A549 (cell line): ENCODE measurements at regions not wholly inside any gene's neighbourhood (a gene's known extent, or its start where the extent isn't known, plus 50 kb on each side); places are given as distances from the start of the nearest gene placed in this dataset.

Experiments used
- ATAC-seq, 2 experiments: fragments of 200-7000 bp in 1 of 2; fragments of >200 bp in 1 of 2; cut with Nextera tagmentation in 1 of 2; cut with Tn5 transposase in 1 of 2; 3 replicates each; pipeline versions ENCODE4 v1.8.0 to v1.9.1; 2018 to 2020; ENCODE audit warnings: mild to moderate bottlenecking in 1 of 2, moderate library complexity in 1 of 2
- CTCF ChIA-PET: fragments of 300-600 bp; sonication (Branson Sonifier 250); formaldehyde crosslinking; extraction: SDS; loops from one replicate; lab custom pipeline; 2021; ENCODE audit warnings: antibody characterized with exemption, inconsistent platforms; lab: Yijun Ruan, JAX
- POLR2A ChIA-PET: fragments of 350-600 bp; formaldehyde crosslinking; extraction: SDS; loops from one replicate; lab custom pipeline; 2021; ENCODE audit warnings: antibody characterized with exemption, inconsistent platforms; lab: Yijun Ruan, JAX
- DNase-seq, 2 experiments: peaks; one replicate each; pipeline versions ENCODE4 v3.0.0 to v3.0.0-alpha.2; 2011 to 2016; ENCODE audit warnings: low read depth in 1 of 2, low spot score in 1 of 2
- FAIRE-seq: peaks from 2 replicates; lab custom pipeline; 2011; peaks lifted over from hg19 to GRCh38; lab: Jason Lieb, UNC
- H3K27ac ChIP-seq, 2 experiments: fragments of >200 bp; sonication (Bioruptor Twin); formaldehyde crosslinking; 3 replicates each; pipeline ENCODE4 v1.5.1; 2016 to 2017
- H3K4me1 ChIP-seq: fragments of >200 bp; sonication (Bioruptor Twin); formaldehyde crosslinking; 3 replicates; pipeline ENCODE4 v1.6.1; 2016
- H3K4me2 ChIP-seq: fragments of >200 bp; sonication (Bioruptor Twin); formaldehyde crosslinking; 3 replicates; pipeline ENCODE4 v1.6.1; 2016
- H3K4me3 ChIP-seq: fragments of >200 bp; sonication (Bioruptor Twin); formaldehyde crosslinking; 3 replicates; pipeline ENCODE4 v1.5.1; 2016
- H3K9me3 ChIP-seq: fragments of >200 bp; sonication (Bioruptor Twin); formaldehyde crosslinking; 3 replicates; pipeline ENCODE4 v1.6.1; 2016
- BHLHE40 ChIP-seq: IDR thresholded peaks from 2 replicates; pipeline ENCODE4 v1.6.1; 2012; ENCODE audit warnings: low read depth, low read length, inconsistent platforms
- CEBPB ChIP-seq, 2 experiments: fragments of >200 bp in 1 of 2; sonication (Bioruptor Twin) in 1 of 2; formaldehyde crosslinking in 1 of 2; IDR thresholded peaks; 2 replicates each; pipeline ENCODE4 v1.6.1; 2012 to 2016
- EP300 ChIP-seq, 2 experiments: fragments of >200 bp; sonication (Bioruptor Twin); formaldehyde crosslinking; IDR thresholded peaks; 2 replicates in 1 of 2; 3 replicates in 1 of 2; pipeline ENCODE4 v1.6.1; 2016 to 2017
- ESRRA ChIP-seq: fragments of 150-350 bp; IDR thresholded peaks from 2 replicates; pipeline ENCODE4 v1.6.1; 2014; ENCODE audit warnings: mild to moderate bottlenecking, low read length, borderline replicate concordance
- FOSB ChIP-seq: fragments of 250-450 bp; sonication (Bioruptor Pico); IDR thresholded peaks from 2 replicates; pipeline ENCODE4 v1.5.0; 2020; ENCODE audit warnings: mild to moderate bottlenecking, moderate library complexity
- FOSL2 ChIP-seq, 2 experiments: fragments of 450-650 bp in 1 of 2; fragments of >200 bp in 1 of 2; sonication (Bioruptor Twin) in 1 of 2; formaldehyde crosslinking; IDR thresholded peaks; 2 replicates each; pipeline versions ENCODE4 v1.5.0 to v1.6.1; 2016 to 2020; ENCODE audit warnings: mild to moderate bottlenecking in 1 of 2, moderate library complexity in 1 of 2
- HEYL ChIP-seq: fragments of 250-450 bp; sonication (Bioruptor Pico); IDR thresholded peaks from 2 replicates; pipeline ENCODE4 v1.8.0; 2021; ENCODE audit warnings: mild to moderate bottlenecking, moderate library complexity
- HOXA7 ChIP-seq: fragments of 250-450 bp; sonication (Bioruptor Pico); IDR thresholded peaks from 2 replicates; pipeline ENCODE4 v1.5.0; 2020; ENCODE audit warnings: mild to moderate bottlenecking, moderate library complexity
- KDM1A ChIP-seq: fragments of 200-600 bp; sonication (generic); IDR thresholded peaks from 2 replicates; pipeline ENCODE4 v1.6.1; 2016; ENCODE audit warnings: low read depth, mild to moderate bottlenecking
- MAFK ChIP-seq: fragments of 450-650 bp; IDR thresholded peaks from 2 replicates; pipeline ENCODE4 v1.6.1; 2014; ENCODE audit not compliant: partially characterized antibody
- MAX ChIP-seq: IDR thresholded peaks from 2 replicates; pipeline ENCODE4 v1.6.1; 2012
- MAZ ChIP-seq: fragments of 150-350 bp; IDR thresholded peaks from 2 replicates; pipeline ENCODE4 v1.6.1; 2014; ENCODE audit warnings: antibody characterized with exemption, low read depth, low read length, borderline replicate concordance
- NPAS2 ChIP-seq: fragments of 250-450 bp; sonication (Bioruptor Pico); IDR thresholded peaks from 2 replicates; pipeline ENCODE4 v1.8.0; 2022; ENCODE audit warnings: mild to moderate bottlenecking, moderate library complexity, borderline replicate concordance
- NR3C1 ChIP-seq: fragments of >200 bp; sonication (Bioruptor Twin); formaldehyde crosslinking; IDR thresholded peaks from 3 replicates; pipeline ENCODE4 v1.6.1; 2017
- POLR2A ChIP-seq: IDR thresholded peaks from 2 replicates; pipeline ENCODE4 v1.6.1; 2012; ENCODE audit warnings: mild to moderate bottlenecking, low read length
- POLR2AphosphoS2 ChIP-seq: conservative IDR thresholded peaks from 2 replicates; pipeline ENCODE4 v1.6.1; 2012; ENCODE audit warnings: low read length, improper control_type of control experiment, inconsistent platforms
- RARB ChIP-seq: fragments of 250-450 bp; sonication (Bioruptor Pico); IDR thresholded peaks from 2 replicates; pipeline ENCODE4 v1.8.0; 2021; ENCODE audit warnings: mild to moderate bottlenecking, moderate library complexity
- SMC3 ChIP-seq: fragments of >200 bp; sonication (Bioruptor Twin); formaldehyde crosslinking; IDR thresholded peaks from 3 replicates; pipeline ENCODE4 v1.6.1; 2018; ENCODE audit warnings: inconsistent platforms
- SREBF2 ChIP-seq: fragments of 450-650 bp; IDR thresholded peaks from 2 replicates; pipeline ENCODE4 v1.6.1; 2014; ENCODE audit warnings: mild to moderate bottlenecking, moderate library complexity
- TFCP2L1 ChIP-seq: fragments of 250-450 bp; sonication (Bioruptor Pico); IDR thresholded peaks from 2 replicates; pipeline ENCODE4 v1.5.0; 2021; ENCODE audit warnings: mild to moderate bottlenecking
- TP53 ChIP-seq: fragments of 250-450 bp; sonication (Bioruptor Pico); IDR thresholded peaks from 2 replicates; pipeline ENCODE4 v1.5.0; 2021; ENCODE audit warnings: mild to moderate bottlenecking, moderate library complexity
- USF2 ChIP-seq: fragments of 450-650 bp; IDR thresholded peaks from 2 replicates; pipeline ENCODE4 v1.6.1; 2014; ENCODE audit warnings: antibody characterized with exemption
- ZNF302 ChIP-seq: fragments of 250-450 bp; sonication (Bioruptor Pico); IDR thresholded peaks from 2 replicates; pipeline ENCODE4 v1.9.0; 2021; ENCODE audit warnings: inconsistent platforms, mild to moderate bottlenecking, moderate library complexity
- WGBS: methylation state at CpG from one replicate; pipeline ENCODE4 v1.1.6; 2017; ENCODE audit errors: missing lambda C conversion rate; 5-methylcytosine and 5-hydroxymethylcytosine counted together
- TF ChIP-seq, protein P1 (sequence below): IDR thresholded peaks from 2 replicates; pipeline ENCODE4 v1.6.1; 2012

DNA sequence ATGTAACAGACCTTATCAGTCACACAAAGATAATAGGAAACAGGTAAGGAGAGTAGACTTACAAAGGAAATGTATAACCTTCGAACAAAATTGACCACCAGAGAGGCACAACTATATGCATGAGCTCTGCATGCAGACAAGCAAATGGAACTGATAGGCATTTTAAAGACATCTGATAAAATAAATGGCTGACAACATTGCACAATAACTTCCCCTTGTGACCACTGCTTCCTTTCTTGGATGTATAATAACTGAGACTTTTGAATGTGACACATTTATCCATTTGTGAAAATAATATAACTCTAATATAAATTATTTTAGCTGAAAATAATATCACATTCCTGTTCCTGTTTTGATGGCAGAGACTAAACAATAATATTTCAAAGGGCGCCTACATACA lies 654.2 kb upstream of the STEAP1 start:
- no peak overlapping the region for H3K4me2 ChIP-seq
- H3K27ac ChIP-seq = no peak overlapping the region
- ChIA-PET CTCF (no interaction called here), POLR2A (no interaction called here)
- no peak overlapping the region for H3K4me3 ChIP-seq
- FAIRE-seq = no peak
- TF ChIP-seq FOSL2 (IDR thresholded peaks at IDR 0.05) (no peak), FOSL2 (CRISPR knock-in tag; IDR thresholded peaks at IDR 0.05) (no peak), POLR2AphosphoS2 (no peak), BHLHE40 (no peak), ESRRA (no peak), KDM1A (no peak), NR3C1 (no peak), HEYL (CRISPR knock-in tag) (no peak)
- no peak for ATAC-seq
- 2% methylated on average over 2 of the region's 2 CpGs for WGBS
- no peaks in the 10 kb centered on the region for H3K4me1 ChIP-seq
- DNase-seq = no peak
- no peaks in the 10 kb centered on the region for H3K9me3 ChIP-seq

- Histone ChIP-seq H3K4me2 (no peak overlapping the region), H3K27ac (no peak overlapping the region), H3K9me3 (no peaks in the 10 kb centered on the region), H3K4me3 (no peak overlapping the region), H3K4me1 (no peaks in the 10 kb centered on the region)
- no peak for ATAC-seq
- CTCF ChIA-PET = no interaction called here
- FAIRE-seq = no peak
- no peak for DNase-seq
- TF ChIP-seq SMC3 = no peak
- no peak for TF ChIP-seq FOSL2 (IDR thresholded peaks at IDR 0.05)
- no peak for TF ChIP-seq FOSL2 (CRISPR knock-in tag; IDR thresholded peaks at IDR 0.05)
- no peak for TF ChIP-seq SREBF2
- no peak for TF ChIP-seq RARB (CRISPR knock-in tag)
- no peak for TF ChIP-seq MAX
- TF ChIP-seq HOXA7 = no peak
- no peak for TF ChIP-seq BHLHE40
- TF ChIP-seq MAZ = no peak
- no peak for TF ChIP-seq FOSB (CRISPR knock-in tag)
- TF ChIP-seq EP300 (IDR thresholded peaks at IDR 0.05) = no peak
- no peak for TF ChIP-seq ZNF302 (CRISPR knock-in tag)
- no peak for TF ChIP-seq TFCP2L1 (CRISPR knock-in tag)
- TF ChIP-seq POLR2A = no peak
- no peak for TF ChIP-seq USF2
- TF ChIP-seq CEBPB (IDR thresholded peaks at IDR 0.05) = no peak
- no peak for TF ChIP-seq MAFK
- no peak for TF ChIP-seq NPAS2 (CRISPR knock-in tag)
- POLR2A ChIA-PET = no interaction called here
These were observed 651.0 kb upstream of the STEAP1 start for GRCh38 chr7:89503281-89503680.

DNA sequence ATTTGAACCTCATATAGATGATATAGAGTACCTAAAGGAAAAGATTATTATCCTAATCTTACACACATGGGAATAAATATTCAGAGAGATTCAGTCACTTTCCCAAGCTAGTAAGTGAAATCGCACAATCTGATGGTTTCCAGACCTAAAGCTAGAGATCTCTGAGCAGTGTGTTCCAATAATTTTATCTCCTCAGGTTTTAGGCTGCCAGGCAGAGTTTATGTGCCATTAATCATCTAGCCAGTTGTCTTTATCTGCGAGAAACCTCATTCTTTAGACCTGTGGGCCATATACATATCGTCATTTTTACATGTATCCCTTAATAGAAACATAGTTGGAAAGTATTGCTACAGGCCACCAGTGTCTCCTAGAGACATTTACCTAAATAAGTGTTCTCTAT lies 647.2 kb upstream of the STEAP1 start:
- TF ChIP-seq, protein P1, sequence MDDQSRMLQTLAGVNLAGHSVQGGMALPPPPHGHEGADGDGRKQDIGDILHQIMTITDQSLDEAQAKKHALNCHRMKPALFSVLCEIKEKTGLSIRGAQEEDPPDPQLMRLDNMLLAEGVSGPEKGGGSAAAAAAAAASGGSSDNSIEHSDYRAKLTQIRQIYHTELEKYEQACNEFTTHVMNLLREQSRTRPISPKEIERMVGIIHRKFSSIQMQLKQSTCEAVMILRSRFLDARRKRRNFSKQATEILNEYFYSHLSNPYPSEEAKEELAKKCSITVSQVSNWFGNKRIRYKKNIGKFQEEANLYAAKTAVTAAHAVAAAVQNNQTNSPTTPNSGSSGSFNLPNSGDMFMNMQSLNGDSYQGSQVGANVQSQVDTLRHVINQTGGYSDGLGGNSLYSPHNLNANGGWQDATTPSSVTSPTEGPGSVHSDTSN = no peak
- no peak for TF ChIP-seq TP53 (CRISPR knock-in tag)
- no peak for TF ChIP-seq SREBF2
- FAIRE-seq = no peak
- Histone ChIP-seq H3K9me3 (no peaks in the 10 kb centered on the region), H3K4me2 (no peak overlapping the region), H3K27ac (no peak overlapping the region), H3K4me1 (no peaks in the 10 kb centered on the region), H3K4me3 (no peak overlapping the region)
- ATAC-seq = no peak
- ChIA-PET CTCF (no interaction called here), POLR2A (no interaction called here)
- no peak for DNase-seq
- whole genome bisulfite sequencing = 1% methylated on average over 3 of the region's 3 CpGs
